ENCODE measurements at regions not wholly inside any gene's neighbourhood (a gene's known extent, or its start where the extent isn't known, plus 50 kb on each side); places are given as distances from the start of the nearest gene placed in this dataset.

DNA sequence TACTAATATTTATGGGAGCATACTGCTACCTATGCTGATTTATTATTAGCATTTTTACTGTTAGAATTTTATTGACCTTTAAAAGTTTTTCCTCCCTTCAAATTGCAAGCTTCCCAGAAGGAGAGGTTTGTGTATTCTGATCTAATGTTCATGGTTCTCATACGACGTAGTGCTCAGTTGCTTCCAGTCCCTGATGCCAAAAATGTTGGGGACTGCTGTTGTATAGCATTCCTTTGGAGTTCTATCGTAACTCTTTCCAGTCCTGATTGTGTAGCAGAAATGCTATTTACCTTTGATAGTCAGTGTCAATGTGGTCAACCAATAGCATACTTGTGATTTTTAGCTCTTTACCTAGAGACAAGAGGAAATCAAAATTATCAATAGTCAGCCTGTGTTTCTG is 69.5 kb upstream of the ZSWIM2 start:
- no peak overlapping the region for H3K4me2 ChIP-seq (ENCODE audit: low read depth, low read length)
- in situ Hi-C loops (cut with MboI; ENCODE audit: low sequenced_read_pairs) (no loop called here), dilution Hi-C loops (cut with HindIII; ENCODE audit: low sequenced_read_pairs, unreplicated experiment) (no loop called here), intact Hi-C loops (cut with micrococcal nuclease) (no loop called here)
- no peak overlapping the region for H3K9ac ChIP-seq (ENCODE audit: low read depth, low read length)
- no peaks in the 10 kb centered on the region for H3K9me3 ChIP-seq (ENCODE audit: control insufficient read depth, insufficient read depth, low read length)
- no peak overlapping the region for H3K27ac ChIP-seq (ENCODE audit: insufficient read depth, low read length)
- no peak overlapping the region for H2BK20ac ChIP-seq (ENCODE audit: low read depth, low read length)
- no peak overlapping the region for H2BK15ac ChIP-seq (ENCODE audit: low read depth, low read length)
- no peak overlapping the region for H2BK120ac ChIP-seq (ENCODE audit: low read depth, low read length)
- no peaks in the 10 kb centered on the region for H3K79me1 ChIP-seq (ENCODE audit: low read depth in 1 of 2, low read length in 2 of 2)
- H2AK5ac ChIP-seq (ENCODE audit: low read depth, low read length) = no peak overlapping the region
- no peak overlapping the region for H4K8ac ChIP-seq (ENCODE audit: low read depth in 2 of 2, low read length in 2 of 2)
- no CpG with 5 or more reads among the region's 3 CpGs for WGBS, 2 experiments (ENCODE audit: extremely low coverage in 2 of 2, insufficient read length in 1 of 2)
- no peak overlapping the region for H2BK5ac ChIP-seq (ENCODE audit: low read depth, low read length, poor library complexity, severe bottlenecking)
- no peaks in the 10 kb centered on the region for H4K20me1 ChIP-seq (ENCODE audit: insufficient read depth, low read length)
- no peak overlapping the region for H3K4ac ChIP-seq (ENCODE audit: low read depth, low read length)
- TF ChIP-seq MXI1 (IDR thresholded peaks at IDR 0.05; ENCODE audit: borderline replicate concordance, low read depth, low read length) (no peak), POLR2A (IDR thresholded peaks at IDR 0.05; ENCODE audit: low read depth, low read length) (no peak), NFE2L2 (IDR thresholded peaks at IDR 0.05; ENCODE audit: low read depth, low read length) (no peak), MAFK (IDR thresholded peaks at IDR 0.05; ENCODE audit: low read depth, low read length) (no peak), MAZ (IDR thresholded peaks at IDR 0.05; ENCODE audit: borderline replicate concordance, low read depth, low read length) (no peak), CEBPB (IDR thresholded peaks at IDR 0.05; ENCODE audit: low read depth, low read length) (no peak), USF2 (IDR thresholded peaks at IDR 0.05; ENCODE audit: low read depth, low read length) (no peak), RCOR1 (IDR thresholded peaks at IDR 0.05; ENCODE audit: insufficient replicate concordance, low read length) (no peak), RFX5 (IDR thresholded peaks at IDR 0.05; ENCODE audit: low read depth, low read length) (no peak), CTCF (conservative IDR thresholded peaks at IDR 0.05; ENCODE audit: low read depth, low read length) (no peak), FOS (IDR thresholded peaks at IDR 0.05; ENCODE audit: low read depth, low read length) (no peak), RAD21 (IDR thresholded peaks at IDR 0.05; ENCODE audit: low read length) (no peak)
- TF ChIP-seq, protein P1, sequence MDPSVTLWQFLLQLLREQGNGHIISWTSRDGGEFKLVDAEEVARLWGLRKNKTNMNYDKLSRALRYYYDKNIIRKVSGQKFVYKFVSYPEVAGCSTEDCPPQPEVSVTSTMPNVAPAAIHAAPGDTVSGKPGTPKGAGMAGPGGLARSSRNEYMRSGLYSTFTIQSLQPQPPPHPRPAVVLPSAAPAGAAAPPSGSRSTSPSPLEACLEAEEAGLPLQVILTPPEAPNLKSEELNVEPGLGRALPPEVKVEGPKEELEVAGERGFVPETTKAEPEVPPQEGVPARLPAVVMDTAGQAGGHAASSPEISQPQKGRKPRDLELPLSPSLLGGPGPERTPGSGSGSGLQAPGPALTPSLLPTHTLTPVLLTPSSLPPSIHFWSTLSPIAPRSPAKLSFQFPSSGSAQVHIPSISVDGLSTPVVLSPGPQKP (IDR thresholded peaks at IDR 0.05; ENCODE audit: borderline replicate concordance, low read depth, low read length) = no peak
- DNase-seq (no peak), ATAC-seq (ENCODE audit: low read depth) (no peak)
- no peak overlapping the region for H3K18ac ChIP-seq (ENCODE audit: low read depth, low read length)
- H3K23ac ChIP-seq (ENCODE audit: low read depth, low read length) = no peak overlapping the region
- no peaks in the 10 kb centered on the region for H3K27me3 ChIP-seq (ENCODE audit: control insufficient read depth, insufficient read depth, low read length)
- no peak overlapping the region for H4K5ac ChIP-seq (ENCODE audit: low read depth, low read length)
- BruUV-seq (replicated peaks) = no TSS peak
- ChIA-PET CTCF (no interaction called here), POLR2A (ENCODE audit: unreplicated experiment) (no interaction called here)
- H3K4me1 ChIP-seq (ENCODE audit: control insufficient read depth, insufficient read depth, low read length) = no peaks in the 10 kb centered on the region
- no peak overlapping the region for H3K56ac ChIP-seq (ENCODE audit: extremely low read depth, insufficient read depth, low read length)
- no peak overlapping the region for H2AFZ ChIP-seq (replicated peaks; ENCODE audit: low read length, poor library complexity)
- no peak overlapping the region for H3K4me3 ChIP-seq (ENCODE audit: insufficient read depth, low read depth, low read length)
- H3K9me1 ChIP-seq (ENCODE audit: insufficient read depth, low read length) = no peaks in the 10 kb centered on the region
- no peak overlapping the region for H2AK9ac ChIP-seq (replicated peaks; ENCODE audit: low read depth, low read length, poor library complexity)
- no peak overlapping the region for H3K14ac ChIP-seq (replicated peaks; ENCODE audit: low read depth, low read length)
- no peak overlapping the region for H4K91ac ChIP-seq (ENCODE audit: insufficient read depth, low read depth, low read length)
- H3K36me3 ChIP-seq (ENCODE audit: control insufficient read depth, insufficient read depth, low read length) = no peaks in the 10 kb centered on the region
